T-helper 2 cell treated with Interferon-gamma antibody and Interleukin-4, amounts not matched to agents 5 μg/mL and 100 μg/mL, for 36 hours (primary cell): ENCODE measurements at regions not wholly inside any gene's neighbourhood (a gene's known extent, or its start where the extent isn't known, plus 50 kb on each side); places are given as distances from the start of the nearest gene placed in this dataset.
"Not testable (repeated sequence)": the region's sequence is repeated elsewhere in the genome, so short reads cannot be mapped to it uniquely, and the experiment has no call there.

ENCODE experiments used
- DNase-seq: peaks from one replicate; pipeline ENCODE4 v3.0.0; 2021; ENCODE audit warnings: low spot score
- H3K27ac Mint-ChIP-seq: one replicate; pipeline ENCODE4 v1.8.0; 2021; ENCODE audit warnings: mild to moderate bottlenecking, mixed read lengths
- H3K27me3 Mint-ChIP-seq: one replicate; pipeline ENCODE4 v1.8.0; 2021; ENCODE audit warnings: low read depth, mixed read lengths
- H3K36me3 Mint-ChIP-seq: one replicate; pipeline ENCODE4 v1.8.0; 2021; ENCODE audit warnings: low read depth, mixed read lengths
- H3K4me1 Mint-ChIP-seq: one replicate; pipeline ENCODE4 v1.8.0; 2021; ENCODE audit warnings: low read depth, mixed read lengths
- H3K4me3 Mint-ChIP-seq: one replicate; pipeline ENCODE4 v1.8.0; 2022; ENCODE audit warnings: mild to moderate bottlenecking, moderate library complexity, mixed read lengths
- H3K9me3 Mint-ChIP-seq: one replicate; pipeline ENCODE4 v1.8.0; 2021; ENCODE audit warnings: mixed read lengths

- no peak overlapping the region for H3K4me3 Mint-ChIP-seq
- H3K36me3 Mint-ChIP-seq = no peaks in the 10 kb centered on the region
- no peaks in the 10 kb centered on the region for H3K4me1 Mint-ChIP-seq
- no peak for DNase-seq
- H3K9me3 Mint-ChIP-seq = no peaks in the 10 kb centered on the region
- H3K27ac Mint-ChIP-seq = no peak overlapping the region
- no peaks in the 10 kb centered on the region for H3K27me3 Mint-ChIP-seq
These were observed 75.5 kb upstream of the PPP2R2D start for GRCh38 chr10:131825150-131825848.

- Mint-ChIP-seq H3K36me3 (no peaks in the 10 kb centered on the region), H3K27ac (no peak overlapping the region), H3K4me1 (no peaks in the 10 kb centered on the region), H3K4me3 (no peak overlapping the region), H3K9me3 (no peaks in the 10 kb centered on the region), H3K27me3 (no peaks in the 10 kb centered on the region)
- DNase-seq = no peak
These were observed 74.7 kb upstream of the PPP2R2D start for GRCh38 chr10:131825960-131826650.

- Mint-ChIP-seq H3K36me3 (no peaks in the 10 kb centered on the region), H3K27ac (no peak overlapping the region), H3K4me1 (no peaks in the 10 kb centered on the region), H3K9me3 (no peaks in the 10 kb centered on the region), H3K27me3 (no peaks in the 10 kb centered on the region), H3K4me3 (no peak overlapping the region)
- DNase-seq = no peak
These were observed 71.5 kb upstream of the PPP2R2D start for GRCh38 chr10:131829156-131829930.

- H3K36me3 Mint-ChIP-seq = no peaks in the 10 kb centered on the region
- no peak overlapping the region for H3K4me3 Mint-ChIP-seq
- H3K27me3 Mint-ChIP-seq = no peaks in the 10 kb centered on the region
- peaks cover 5% of the 10 kb centered on the region for H3K9me3 Mint-ChIP-seq
- no peaks in the 10 kb centered on the region for H3K4me1 Mint-ChIP-seq
- no peak for DNase-seq
- no peak overlapping the region for H3K27ac Mint-ChIP-seq
These were observed 70.2 kb upstream of the PPP2R2D start for GRCh38 chr10:131830446-131831130.

- Mint-ChIP-seq H3K9me3 (peaks cover 5% of the 10 kb centered on the region), H3K4me1 (no peaks in the 10 kb centered on the region), H3K27ac (no peak overlapping the region), H3K27me3 (no peaks in the 10 kb centered on the region), H3K36me3 (no peaks in the 10 kb centered on the region), H3K4me3 (no peak overlapping the region)
- no peak for DNase-seq
These were observed 69.2 kb upstream of the PPP2R2D start for GRCh38 chr10:131831561-131831960.

GRCh38 chr10:131832056-131832685 is 68.6 kb upstream of the PPP2R2D start:
- Mint-ChIP-seq H3K4me3 (no peak overlapping the region), H3K27me3 (no peaks in the 10 kb centered on the region), H3K27ac (no peak overlapping the region), H3K36me3 (no peaks in the 10 kb centered on the region), H3K4me1 (no peaks in the 10 kb centered on the region), H3K9me3 (peaks cover 5% of the 10 kb centered on the region)
- no peak for DNase-seq

- no peak for DNase-seq
- H3K27ac Mint-ChIP-seq = no peak overlapping the region
- no peaks in the 10 kb centered on the region for H3K36me3 Mint-ChIP-seq
- no peaks in the 10 kb centered on the region for H3K4me1 Mint-ChIP-seq
- peaks cover 5% of the 10 kb centered on the region for H3K9me3 Mint-ChIP-seq
- no peaks in the 10 kb centered on the region for H3K27me3 Mint-ChIP-seq
- no peak overlapping the region for H3K4me3 Mint-ChIP-seq
These were observed 67.8 kb upstream of the PPP2R2D start for GRCh38 chr10:131833013-131833412.

- H3K36me3 Mint-ChIP-seq = no peaks in the 10 kb centered on the region
- no peak overlapping the region for H3K4me3 Mint-ChIP-seq
- H3K27ac Mint-ChIP-seq = no peak overlapping the region
- peaks cover 5% of the 10 kb centered on the region for H3K9me3 Mint-ChIP-seq
- DNase-seq = no peak
- H3K4me1 Mint-ChIP-seq = no peaks in the 10 kb centered on the region
- no peaks in the 10 kb centered on the region for H3K27me3 Mint-ChIP-seq
These were observed 67.2 kb upstream of the PPP2R2D start for GRCh38 chr10:131833446-131834080.

- Mint-ChIP-seq H3K4me1 (no peaks in the 10 kb centered on the region), H3K9me3 (peaks cover 5% of the 10 kb centered on the region), H3K36me3 (no peaks in the 10 kb centered on the region), H3K4me3 (no peak overlapping the region), H3K27ac (no peak overlapping the region), H3K27me3 (no peaks in the 10 kb centered on the region)
- no peak for DNase-seq
These were observed 66.5 kb upstream of the PPP2R2D start for GRCh38 chr10:131834152-131834810.

DNA sequence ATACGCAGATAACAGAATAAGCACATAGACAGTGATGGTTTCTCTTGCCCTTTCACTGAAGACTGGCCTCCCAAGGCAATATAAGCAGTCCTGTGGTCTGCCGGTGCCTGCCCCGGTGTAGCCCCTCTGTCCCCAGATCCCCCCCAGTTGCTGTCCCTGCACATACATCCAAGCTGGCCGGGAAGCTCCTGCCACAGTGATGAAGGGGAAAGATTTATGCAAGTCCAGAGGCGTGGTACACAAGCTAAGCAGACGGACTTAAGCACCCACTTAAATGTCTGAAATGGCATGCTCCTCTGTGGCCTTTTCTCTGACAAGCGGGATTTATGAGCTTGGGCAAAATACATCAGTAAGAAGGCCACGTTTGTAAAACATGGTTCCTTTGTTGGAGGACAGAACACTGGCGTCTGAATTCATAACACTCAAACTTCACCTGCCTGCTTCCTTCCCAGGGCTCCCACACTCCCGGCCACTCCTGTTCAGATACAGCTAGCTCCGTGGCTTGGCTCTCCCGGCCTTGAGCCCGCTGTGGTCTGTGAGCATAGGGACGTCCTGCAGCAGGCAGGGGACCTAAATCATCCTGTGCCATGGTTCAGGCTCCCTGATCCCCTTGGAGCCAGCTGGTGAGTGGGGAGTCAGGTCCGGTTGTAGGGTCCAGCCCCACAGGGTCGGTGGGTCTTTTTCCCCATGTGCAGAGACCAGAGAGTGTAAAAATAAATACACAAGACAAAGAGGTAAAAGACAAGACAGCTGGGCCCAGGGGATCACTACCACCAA is 61.7 kb upstream of the PPP2R2D start:
- Mint-ChIP-seq H3K9me3 (peaks cover 5% of the 10 kb centered on the region), H3K4me1 (no peaks in the 10 kb centered on the region), H3K4me3 (no peak overlapping the region), H3K36me3 (no peaks in the 10 kb centered on the region), H3K27me3 (no peaks in the 10 kb centered on the region), H3K27ac (no peak overlapping the region)
- DNase-seq = no peak

- H3K9me3 Mint-ChIP-seq, H3K27me3 Mint-ChIP-seq, H3K27ac Mint-ChIP-seq, DNase-seq, H3K36me3 Mint-ChIP-seq, H3K4me3 Mint-ChIP-seq, H3K4me1 Mint-ChIP-seq: not testable (repeated sequence)
These were observed 60.7 kb upstream of the PPP2R2D start for GRCh38 chr10:131839880-131840787.

- H3K27ac Mint-ChIP-seq = no peak overlapping the region
- H3K36me3 Mint-ChIP-seq = no peaks in the 10 kb centered on the region
- no peak overlapping the region for H3K4me3 Mint-ChIP-seq
- no peak for DNase-seq
- no peaks in the 10 kb centered on the region for H3K4me1 Mint-ChIP-seq
- no peaks in the 10 kb centered on the region for H3K9me3 Mint-ChIP-seq
- no peaks in the 10 kb centered on the region for H3K27me3 Mint-ChIP-seq
These were observed 60.1 kb upstream of the PPP2R2D start for GRCh38 chr10:131840788-131841118.
